ENCODE measurements at regions not wholly inside any gene's neighbourhood (a gene's known extent, or its start where the extent isn't known, plus 50 kb on each side); places are given as distances from the start of the nearest gene placed in this dataset.
A peak's percentile ranks its signal among the peaks of the same experiment; 100 is the strongest.

- Histone ChIP-seq H3K4me3 (ENCODE audit: control insufficient read depth in 1 of 2, extremely low read depth in 1 of 2, low read length in 1 of 2) (no peak overlapping the region), H3K27ac (ENCODE audit: low read length) (no peak overlapping the region), H3K36me3 (ENCODE audit: control insufficient read depth in 2 of 2, extremely low read depth in 1 of 2, insufficient read depth in 1 of 2, low read length in 1 of 2) (no peaks in the 10 kb centered on the region), H3K27me3 (replicated peaks in 1 of 2; ENCODE audit: control insufficient read depth in 2 of 2, extremely low read depth in 1 of 2, insufficient read depth in 2 of 2, low read length in 1 of 2) (peaks cover 0 to 19% of the 10 kb centered on the region in 2 experiments), H3K9me3 (no peaks in the 10 kb centered on the region), H3K4me1 (ENCODE audit: control insufficient read depth in 1 of 2, extremely low read depth in 1 of 2, insufficient read depth in 2 of 2, low read length in 2 of 2) (no peaks in the 10 kb centered on the region)
- H3K9me3 Mint-ChIP-seq = no peaks in the 10 kb centered on the region
- no peak overlapping the region for H3K27ac Mint-ChIP-seq
- ATAC-seq (replicated peaks in 1 of 4) (no peak), DNase-seq (no peak)
- no peaks in the 10 kb centered on the region for H3K36me3 Mint-ChIP-seq
- H3K4me3 Mint-ChIP-seq = no peak overlapping the region
- ChIA-PET CTCF (no interaction called here), POLR2A (no interaction called here)
- no peaks in the 10 kb centered on the region for H3K4me1 Mint-ChIP-seq
- WGBS (ENCODE audit: insufficient coverage) = 81% methylated on average over 4 of the region's 14 CpGs
- no peaks in the 10 kb centered on the region for H3K27me3 Mint-ChIP-seq
Observed at GRCh38 chr22:48522271-48522670, 1305.4 kb downstream of the BRD1 start.

- H3K9me3 ChIP-seq = no peaks in the 10 kb centered on the region
- ATAC-seq (replicated peaks in 1 of 4) = no peak
- ChIA-PET CTCF (interaction anchor here in 1 of 2 donors (0.6 kb wide), 1 partner anchor 254 kb away, joined by 3 read pairs; no protein-coding TSS in a partner anchor), POLR2A (no interaction called here)
- Mint-ChIP-seq H3K9me3 (no peaks in the 10 kb centered on the region), H3K4me3 (no peak overlapping the region), H3K36me3 (no peaks in the 10 kb centered on the region), H3K27ac (no peak overlapping the region), H3K4me1 (no peaks in the 10 kb centered on the region), H3K27me3 (no peaks in the 10 kb centered on the region)
- no peaks in the 10 kb centered on the region for H3K36me3 ChIP-seq (ENCODE audit: control insufficient read depth in 2 of 2, extremely low read depth in 1 of 2, insufficient read depth in 1 of 2, low read length in 1 of 2)
- H3K4me1 ChIP-seq (ENCODE audit: control insufficient read depth in 1 of 2, extremely low read depth in 1 of 2, insufficient read depth in 2 of 2, low read length in 2 of 2) = no peaks in the 10 kb centered on the region
- 52% methylated on average over 7 of the region's 13 CpGs for WGBS (ENCODE audit: insufficient coverage)
- H3K27ac ChIP-seq (ENCODE audit: low read length) = no peak overlapping the region
- no peak overlapping the region for H3K4me3 ChIP-seq (ENCODE audit: control insufficient read depth in 1 of 2, extremely low read depth in 1 of 2, low read length in 1 of 2)
- no peak for DNase-seq
- peaks cover 0 to 19% of the 10 kb centered on the region in 2 experiments for H3K27me3 ChIP-seq (replicated peaks in 1 of 2; ENCODE audit: control insufficient read depth in 2 of 2, extremely low read depth in 1 of 2, insufficient read depth in 2 of 2, low read length in 1 of 2)
Observed at GRCh38 chr22:48520884-48521588, 1306.6 kb downstream of the BRD1 start.

- DNase-seq (no peak), ATAC-seq (replicated peaks in 1 of 4) (no peak)
- no peak overlapping the region for H3K4me3 Mint-ChIP-seq
- ChIA-PET CTCF (no interaction called here), POLR2A (no interaction called here)
- H3K27ac Mint-ChIP-seq = no peak overlapping the region
- Histone ChIP-seq H3K36me3 (ENCODE audit: control insufficient read depth in 2 of 2, extremely low read depth in 1 of 2, insufficient read depth in 1 of 2, low read length in 1 of 2) (no peaks in the 10 kb centered on the region), H3K27ac (ENCODE audit: low read length) (no peak overlapping the region), H3K4me1 (ENCODE audit: control insufficient read depth in 1 of 2, extremely low read depth in 1 of 2, insufficient read depth in 2 of 2, low read length in 2 of 2) (no peaks in the 10 kb centered on the region), H3K27me3 (replicated peaks in 1 of 2; ENCODE audit: control insufficient read depth in 2 of 2, extremely low read depth in 1 of 2, insufficient read depth in 2 of 2, low read length in 1 of 2) (peaks cover 0 to 19% of the 10 kb centered on the region in 2 experiments), H3K9me3 (no peaks in the 10 kb centered on the region), H3K4me3 (ENCODE audit: control insufficient read depth in 1 of 2, extremely low read depth in 1 of 2, low read length in 1 of 2) (no peak overlapping the region)
- no peaks in the 10 kb centered on the region for H3K4me1 Mint-ChIP-seq
- no peaks in the 10 kb centered on the region for H3K27me3 Mint-ChIP-seq
- no peaks in the 10 kb centered on the region for H3K9me3 Mint-ChIP-seq
- 80% methylated on average over 6 of the region's 10 CpGs for WGBS (ENCODE audit: insufficient coverage)
- H3K36me3 Mint-ChIP-seq = no peaks in the 10 kb centered on the region
Observed at GRCh38 chr22:48520207-48520606, 1307.5 kb downstream of the BRD1 start.

GRCh38 chr22:48517039-48518030 is 1310.3 kb downstream of the BRD1 start:
- Histone ChIP-seq H3K9me3 (no peaks in the 10 kb centered on the region), H3K27me3 (replicated peaks in 1 of 2; ENCODE audit: control insufficient read depth in 2 of 2, extremely low read depth in 1 of 2, insufficient read depth in 2 of 2, low read length in 1 of 2) (peaks cover 0 to 11% of the 10 kb centered on the region in 2 experiments), H3K36me3 (ENCODE audit: control insufficient read depth in 2 of 2, extremely low read depth in 1 of 2, insufficient read depth in 1 of 2, low read length in 1 of 2) (no peaks in the 10 kb centered on the region), H3K27ac (ENCODE audit: low read length) (no peak overlapping the region), H3K4me3 (ENCODE audit: control insufficient read depth in 1 of 2, extremely low read depth in 1 of 2, low read length in 1 of 2) (no peak overlapping the region), H3K4me1 (ENCODE audit: control insufficient read depth in 1 of 2, extremely low read depth in 1 of 2, insufficient read depth in 2 of 2, low read length in 2 of 2) (no peaks in the 10 kb centered on the region)
- DNase-seq = no peak
- WGBS (ENCODE audit: insufficient coverage) = 89% methylated on average over 31 of the region's 35 CpGs
- H3K9me3 Mint-ChIP-seq = no peaks in the 10 kb centered on the region
- peak in 1 of 4 experiments; percentile 16 for ATAC-seq (replicated peaks in 1 of 4)
- no peak overlapping the region for H3K4me3 Mint-ChIP-seq
- ChIA-PET CTCF (no interaction called here), POLR2A (no interaction called here)
- H3K36me3 Mint-ChIP-seq = no peaks in the 10 kb centered on the region
- no peaks in the 10 kb centered on the region for H3K4me1 Mint-ChIP-seq
- H3K27me3 Mint-ChIP-seq = no peaks in the 10 kb centered on the region
- H3K27ac Mint-ChIP-seq = no peak overlapping the region

- no peak overlapping the region for H3K4me3 ChIP-seq (ENCODE audit: control insufficient read depth in 1 of 2, extremely low read depth in 1 of 2, low read length in 1 of 2)
- H3K36me3 Mint-ChIP-seq = no peaks in the 10 kb centered on the region
- POLR2A ChIA-PET = no interaction called here
- H3K27me3 ChIP-seq (replicated peaks in 1 of 2; ENCODE audit: control insufficient read depth in 2 of 2, extremely low read depth in 1 of 2, insufficient read depth in 2 of 2, low read length in 1 of 2) = peaks cover 0 to 11% of the 10 kb centered on the region in 2 experiments
- no peaks in the 10 kb centered on the region for H3K36me3 ChIP-seq (ENCODE audit: control insufficient read depth in 2 of 2, extremely low read depth in 1 of 2, insufficient read depth in 1 of 2, low read length in 1 of 2)
- ATAC-seq (replicated peaks in 1 of 4) (no peak), DNase-seq (no peak)
- no peaks in the 10 kb centered on the region for H3K9me3 ChIP-seq
- H3K27ac ChIP-seq (ENCODE audit: low read length) = no peak overlapping the region
- 64% methylated on average over 9 of the region's 9 CpGs for WGBS (ENCODE audit: insufficient coverage)
- no peaks in the 10 kb centered on the region for H3K4me1 ChIP-seq (ENCODE audit: control insufficient read depth in 1 of 2, extremely low read depth in 1 of 2, insufficient read depth in 2 of 2, low read length in 2 of 2)
- H3K4me1 Mint-ChIP-seq = no peaks in the 10 kb centered on the region
- CTCF ChIA-PET = no interaction called here
- no peaks in the 10 kb centered on the region for H3K27me3 Mint-ChIP-seq
- no peak overlapping the region for H3K4me3 Mint-ChIP-seq
- no peak overlapping the region for H3K27ac Mint-ChIP-seq
- H3K9me3 Mint-ChIP-seq = no peaks in the 10 kb centered on the region
Observed at GRCh38 chr22:48516571-48516970, 1311.1 kb downstream of the BRD1 start.

- Histone ChIP-seq H3K4me3 (ENCODE audit: control insufficient read depth in 1 of 2, extremely low read depth in 1 of 2, low read length in 1 of 2) (no peak overlapping the region), H3K9me3 (no peaks in the 10 kb centered on the region), H3K36me3 (ENCODE audit: control insufficient read depth in 2 of 2, extremely low read depth in 1 of 2, insufficient read depth in 1 of 2, low read length in 1 of 2) (no peaks in the 10 kb centered on the region), H3K27me3 (replicated peaks in 1 of 2; ENCODE audit: control insufficient read depth in 2 of 2, extremely low read depth in 1 of 2, insufficient read depth in 2 of 2, low read length in 1 of 2) (peaks cover 0 to 11% of the 10 kb centered on the region in 2 experiments), H3K27ac (ENCODE audit: low read length) (no peak overlapping the region), H3K4me1 (ENCODE audit: control insufficient read depth in 1 of 2, extremely low read depth in 1 of 2, insufficient read depth in 2 of 2, low read length in 2 of 2) (no peaks in the 10 kb centered on the region)
- Mint-ChIP-seq H3K4me3 (no peak overlapping the region), H3K4me1 (no peaks in the 10 kb centered on the region), H3K27ac (no peak overlapping the region), H3K27me3 (no peaks in the 10 kb centered on the region), H3K36me3 (no peaks in the 10 kb centered on the region), H3K9me3 (no peaks in the 10 kb centered on the region)
- 95% methylated on average over 14 of the region's 24 CpGs for WGBS (ENCODE audit: insufficient coverage)
- no peak for DNase-seq
- ATAC-seq (replicated peaks in 1 of 4) = no peak
- POLR2A ChIA-PET = no interaction called here
- CTCF ChIA-PET = no interaction called here
Observed at GRCh38 chr22:48515571-48516200, 1312.0 kb downstream of the BRD1 start.

Data from T-cell (primary cell).